ENCODE measurements at regions not wholly inside any gene's neighbourhood (a gene's known extent, or its start where the extent isn't known, plus 50 kb on each side); places are given as distances from the start of the nearest gene placed in this dataset.

DNA sequence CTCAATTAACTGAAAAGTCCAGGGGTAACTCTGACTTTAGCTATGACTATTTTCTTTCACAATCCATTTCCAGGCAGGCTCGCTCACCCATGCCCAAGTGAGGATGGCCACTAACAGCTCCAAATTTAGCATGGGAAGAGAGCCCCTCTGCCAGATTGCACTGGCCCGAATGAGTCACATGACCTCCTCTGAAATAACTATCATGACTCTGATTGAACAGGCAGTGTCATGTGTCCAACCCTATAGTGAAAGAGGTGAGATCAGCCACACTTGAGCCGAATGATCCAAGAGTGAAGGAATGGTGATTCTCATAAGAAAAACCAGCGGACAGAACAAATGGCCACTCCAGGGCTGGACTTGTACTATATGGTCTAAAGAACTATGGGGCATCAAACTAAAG, 242.3 kb downstream of the NSG2 start:
- no peak for DNase-seq (ENCODE audit: low read depth, low spot score)

DNA sequence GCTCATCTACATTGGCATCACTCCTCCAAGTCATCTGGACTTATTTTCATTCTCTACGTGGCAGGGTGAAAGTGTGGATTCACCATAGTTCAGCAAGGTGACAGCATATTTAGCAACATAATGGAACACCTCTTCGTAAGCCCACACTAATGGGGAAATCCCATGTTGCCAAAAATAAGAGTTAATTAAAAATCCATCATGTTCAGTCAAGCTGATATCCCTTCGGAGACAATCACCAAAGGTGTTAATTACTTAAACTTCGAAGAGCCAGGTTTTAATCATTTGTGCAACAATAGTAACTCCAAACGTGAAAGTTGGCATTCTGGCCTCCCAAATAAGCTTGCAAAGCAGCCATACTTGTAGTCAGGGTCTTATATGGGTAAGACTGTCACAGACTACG, 242.9 kb downstream of the NSG2 start:
- DNase-seq (ENCODE audit: low read depth, low spot score) = no peak

- DNase-seq (ENCODE audit: low read depth, low spot score) = no peak
Measured at GRCh38 chr5:174291162-174291561, 245.7 kb downstream of the NSG2 start.

- DNase-seq (ENCODE audit: low read depth, low spot score) = no peak
Measured at GRCh38 chr5:174292348-174292747, 246.8 kb downstream of the NSG2 start.

DNA sequence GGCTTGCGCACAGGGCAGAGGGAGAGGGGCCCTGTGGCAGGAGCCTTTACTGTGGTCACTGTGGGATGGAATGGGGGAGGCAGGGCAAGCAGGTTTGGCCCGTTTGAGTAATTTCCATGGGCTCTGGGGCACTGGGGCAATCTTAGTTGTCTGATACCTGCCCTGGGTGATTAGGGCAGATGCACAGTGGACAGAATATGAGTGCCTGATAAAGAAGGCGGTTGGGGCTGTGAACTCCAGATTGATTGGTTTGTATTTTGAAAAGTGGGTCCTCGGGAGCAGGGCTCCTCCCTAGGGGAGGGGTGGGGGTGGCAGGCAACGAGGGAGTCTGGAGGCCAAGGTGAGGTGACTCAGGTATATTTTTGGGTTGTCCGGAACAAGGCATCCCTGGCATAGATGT, 247.5 kb downstream of the NSG2 start:
- no peak for DNase-seq (ENCODE audit: low read depth, low spot score)

DNA sequence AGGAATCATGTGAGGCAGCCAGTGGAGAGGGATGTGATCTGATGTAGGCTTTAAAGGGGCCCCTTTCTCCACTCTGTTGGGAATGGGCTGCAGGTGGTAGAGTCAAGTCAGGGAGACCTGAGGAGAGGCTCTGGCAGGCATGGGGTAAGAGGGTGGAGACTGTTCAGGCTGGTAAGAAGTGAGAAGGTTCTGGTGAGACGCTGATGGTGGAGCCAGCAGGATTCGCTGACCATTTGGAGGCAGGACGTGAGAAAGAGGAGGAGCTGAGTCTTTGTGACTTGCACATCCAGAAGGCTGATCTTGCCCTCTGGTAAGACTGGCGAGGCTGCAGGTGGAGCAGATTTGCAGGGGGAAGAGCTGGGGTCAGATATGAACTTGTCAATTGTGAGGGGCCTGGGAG, 248.0 kb downstream of the NSG2 start:
- no peak for DNase-seq (ENCODE audit: low read depth, low spot score)

GRCh38 chr5:174294891-174295620, 249.6 kb downstream of the NSG2 start:
- DNase-seq (ENCODE audit: low read depth, low spot score) = no peak

DNA sequence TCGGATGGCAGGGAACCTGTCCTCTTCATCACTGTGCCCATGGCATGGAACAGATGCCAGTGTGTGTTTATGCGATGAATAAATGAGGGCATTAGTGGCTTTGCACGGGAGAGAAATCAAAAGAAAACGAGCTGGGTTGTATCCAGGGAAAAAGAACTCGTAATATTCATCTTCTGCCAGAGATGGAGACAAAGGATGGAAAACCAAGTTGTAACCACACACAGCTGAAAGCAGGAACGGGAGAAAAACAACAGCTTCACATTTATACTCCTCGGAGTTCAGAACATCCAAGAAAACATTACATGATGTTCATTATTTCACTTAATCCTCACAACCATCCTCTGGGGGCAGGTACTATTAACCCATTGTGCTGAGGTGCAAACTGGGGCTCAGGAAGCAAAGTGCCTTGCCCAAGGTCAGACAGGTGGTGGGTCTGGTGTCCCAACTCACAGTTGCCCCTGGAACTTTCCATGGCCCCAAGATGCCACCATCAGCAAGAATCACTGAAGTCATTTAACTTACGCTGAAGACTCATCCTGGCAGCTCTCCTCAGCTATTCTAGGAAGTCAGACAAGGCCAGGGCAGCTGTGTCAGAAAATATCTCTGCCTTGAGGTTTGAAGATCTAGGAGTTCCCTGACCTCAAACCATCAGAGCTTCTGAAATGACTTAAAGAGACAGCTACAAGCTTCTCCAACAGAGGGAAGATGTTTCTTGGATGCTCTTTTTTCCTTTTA, 250.4 kb downstream of the NSG2 start:
- DNase-seq (ENCODE audit: low read depth, low spot score) = no peak

DNA sequence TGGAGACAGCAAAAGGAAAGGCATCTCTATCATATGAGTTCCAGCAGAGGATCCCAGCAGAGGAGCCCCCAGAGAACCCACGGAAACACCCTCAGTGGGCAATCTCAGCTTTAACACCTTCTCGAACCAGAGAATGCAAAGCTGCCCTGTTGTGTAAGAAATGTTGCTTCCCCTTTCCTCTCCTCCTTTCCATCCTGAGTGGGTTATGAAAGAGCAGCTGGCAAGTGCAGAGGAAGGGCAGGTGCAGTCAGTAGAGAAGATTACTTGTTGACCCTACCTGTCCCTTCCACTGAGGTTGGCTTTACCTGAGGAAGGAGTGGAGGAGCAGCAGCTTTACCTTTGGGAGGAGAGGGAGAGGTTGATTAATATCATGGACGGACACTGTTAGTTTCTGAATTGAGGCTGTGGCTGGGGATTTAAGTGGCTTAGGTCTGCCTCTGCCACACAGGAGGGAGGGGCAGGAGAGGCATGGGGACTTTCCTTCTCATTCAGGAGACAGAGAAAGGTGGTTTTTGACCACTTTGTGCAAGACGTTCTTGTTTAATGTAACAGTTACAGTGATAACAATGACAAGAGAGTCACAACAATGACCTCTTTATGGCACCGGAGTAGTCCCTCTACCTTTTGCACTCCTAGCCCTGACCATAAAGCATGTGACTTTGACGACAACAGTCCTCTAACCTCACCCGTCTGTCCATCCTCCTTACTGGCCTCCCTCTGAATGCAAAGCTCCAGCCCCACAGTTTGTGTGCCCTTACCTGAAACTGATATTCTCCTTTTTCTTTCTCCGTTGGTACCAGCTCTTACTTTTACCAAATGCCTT, 254.8 kb downstream of the NSG2 start:
- no peak for DNase-seq (ENCODE audit: low read depth, low spot score)

GRCh38 chr5:174300941-174301761, 255.6 kb downstream of the NSG2 start:
- DNase-seq (ENCODE audit: low read depth, low spot score) = no peak

GRCh38 chr5:174301848-174302625, 256.5 kb downstream of the NSG2 start:
- no peak for DNase-seq (ENCODE audit: low read depth, low spot score)

DNA sequence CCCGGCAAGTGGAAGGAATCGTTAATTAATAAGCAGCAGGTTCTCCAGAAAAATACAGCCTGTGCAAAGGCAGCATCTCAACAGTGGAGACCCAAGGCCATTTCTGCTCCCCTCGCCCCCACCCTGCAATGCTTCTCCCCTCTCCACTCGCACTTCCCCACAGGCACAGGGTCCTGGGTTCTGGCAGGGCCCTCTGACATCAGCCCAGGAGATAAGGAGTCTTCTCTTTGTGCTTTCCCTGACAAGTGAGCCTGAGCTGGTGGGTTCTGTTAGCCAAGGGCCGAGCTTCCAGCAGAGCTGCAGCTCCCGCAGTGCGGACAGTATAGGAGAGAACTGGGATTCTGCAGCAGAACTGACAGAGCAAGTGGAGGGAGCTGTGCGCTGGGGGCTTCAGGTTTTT, 257.5 kb downstream of the NSG2 start:
- no peak for DNase-seq (ENCODE audit: low read depth, low spot score)

DNA sequence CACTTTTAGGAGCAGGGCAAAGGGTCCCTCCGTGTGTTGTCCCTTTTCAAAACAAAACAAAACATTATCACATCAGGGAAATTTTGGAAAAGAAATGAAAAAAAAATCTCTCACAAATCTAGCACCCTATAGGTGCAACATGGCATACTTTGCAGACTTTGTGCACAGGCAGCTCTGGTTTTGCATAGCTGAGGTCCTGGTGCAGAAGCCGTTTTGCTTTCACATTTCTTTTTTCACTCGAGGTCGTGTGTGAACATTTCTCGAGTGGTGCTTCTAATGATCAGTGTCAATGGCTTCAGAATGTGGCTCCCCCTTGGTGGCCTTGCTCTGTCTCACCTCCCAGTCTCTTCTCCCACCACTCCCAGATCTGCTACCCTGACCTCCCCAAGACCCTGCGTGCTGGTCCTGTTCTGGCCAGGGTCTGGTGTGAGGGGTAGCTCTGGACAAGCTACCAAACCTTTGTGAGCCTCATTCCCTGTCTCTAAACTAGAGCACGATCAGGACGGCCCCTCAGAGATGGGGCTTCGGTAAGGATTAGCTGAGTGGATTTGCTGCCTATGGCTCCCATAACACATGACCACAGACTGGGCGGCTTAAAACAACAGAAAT, 258.0 kb downstream of the NSG2 start:
- DNase-seq (ENCODE audit: low read depth, low spot score) = no peak

GRCh38 chr5:174305241-174305681, 259.8 kb downstream of the NSG2 start:
- no peak for DNase-seq (ENCODE audit: low read depth, low spot score)

GRCh38 chr5:174306345-174307030, 261.0 kb downstream of the NSG2 start:
- DNase-seq (ENCODE audit: low read depth, low spot score) = no peak

DNA sequence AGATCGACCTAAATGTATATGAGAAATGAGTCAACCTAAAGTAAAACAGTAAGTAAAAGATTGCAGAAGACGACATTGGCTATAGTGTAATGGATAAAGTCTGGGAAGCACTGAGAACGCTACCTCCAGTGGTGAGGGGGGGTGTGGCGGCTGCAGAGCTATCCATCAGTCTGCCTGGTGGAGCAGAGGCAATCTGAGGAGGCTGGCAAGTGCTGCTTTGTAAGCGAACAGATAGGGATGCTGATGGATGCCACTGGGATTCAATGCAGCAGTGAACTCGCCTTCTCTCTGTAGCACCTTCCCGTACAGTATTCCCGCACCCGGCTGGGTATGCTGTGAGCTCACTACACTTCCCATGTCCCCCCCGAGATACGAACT, 261.5 kb downstream of the NSG2 start:
- DNase-seq (ENCODE audit: low read depth, low spot score) = no peak

- no peak for DNase-seq (ENCODE audit: low read depth, low spot score)
Measured at GRCh38 chr5:174307656-174308271, 262.3 kb downstream of the NSG2 start.

DNA sequence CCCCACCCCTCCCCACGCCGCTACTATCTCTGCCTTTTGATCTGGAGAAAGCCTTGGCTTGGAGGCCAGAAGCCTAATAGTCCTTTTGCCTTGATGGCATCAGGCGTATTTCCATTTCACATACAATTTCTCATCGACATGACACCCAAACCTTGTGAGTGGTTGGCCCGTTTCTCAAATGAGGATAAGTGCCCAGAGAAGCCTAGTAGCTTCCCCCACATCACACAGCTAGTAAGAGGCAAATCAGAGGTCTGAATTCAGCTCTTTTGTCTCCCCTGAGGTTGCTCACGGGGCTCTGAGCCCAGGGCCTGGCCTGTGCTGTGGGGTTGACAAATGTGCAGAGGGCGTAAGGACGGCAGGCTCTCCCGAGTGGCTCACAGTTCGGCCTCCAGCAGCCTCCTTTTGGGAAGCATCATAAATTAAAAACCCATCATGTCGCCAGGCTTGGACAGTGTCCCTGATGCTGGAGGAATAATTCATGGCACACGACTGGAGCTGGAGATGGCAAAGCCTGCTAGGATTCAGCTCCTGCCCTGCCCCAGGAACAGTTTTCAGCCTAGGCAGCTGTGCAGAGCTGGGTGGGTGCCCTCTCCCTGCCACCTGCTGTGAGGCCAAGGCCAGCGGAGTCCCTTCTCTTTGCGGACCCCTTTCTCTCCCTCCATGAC, 263.8 kb downstream of the NSG2 start:
- no peak for DNase-seq (ENCODE audit: low read depth, low spot score)

- DNase-seq (ENCODE audit: low read depth, low spot score) = no peak
Measured at GRCh38 chr5:174310243-174310642, 264.7 kb downstream of the NSG2 start.

Data from pulmonary artery endothelial cell (primary cell).